Upper lobe of left lung (tissue), 4 donors: ENCODE measurements at regions not wholly inside any gene's neighbourhood (a gene's known extent, or its start where the extent isn't known, plus 50 kb on each side); places are given as distances from the start of the nearest gene placed in this dataset.

Experiments used
- POLR2AphosphoS5 ChIP-seq, 2 donors: sonication (generic); formaldehyde crosslinking; IDR thresholded peaks; one replicate each; pipeline ENCODE4 v1.5.1; 2017; ENCODE audit warnings: antibody characterized with exemption in 2 of 2
- TF ChIP-seq, protein P1 (sequence below), 6 experiments: fragments of 450-650 bp in 4 of 6; fragments of 200-600 bp in 2 of 6; sonication (generic) in 2 of 6; IDR thresholded peaks; one replicate each; pipeline ENCODE4 v1.5.1; 2016 to 2019; ENCODE audit warnings: antibody characterized with exemption in 6 of 6

DNA sequence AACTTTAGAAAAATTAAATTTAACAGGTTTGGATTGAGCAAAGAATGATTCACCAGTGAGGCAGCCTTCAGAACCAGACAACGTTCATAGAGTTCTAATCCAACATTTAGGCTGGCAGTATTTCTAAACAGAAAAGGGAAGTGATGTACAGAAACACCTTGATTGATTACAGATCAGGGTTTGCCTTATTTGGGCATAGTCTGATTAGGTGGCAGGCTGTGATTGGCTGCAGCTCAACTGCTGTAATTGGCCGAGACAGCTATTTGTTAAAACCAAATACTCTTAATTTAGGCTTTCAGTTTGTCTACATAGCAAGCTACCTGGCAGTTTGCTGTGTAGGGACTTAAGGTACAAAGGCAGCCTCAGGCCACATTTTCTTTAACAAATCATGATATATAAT lies 802.5 kb downstream of the IPMK start:
- TF ChIP-seq, protein P1, sequence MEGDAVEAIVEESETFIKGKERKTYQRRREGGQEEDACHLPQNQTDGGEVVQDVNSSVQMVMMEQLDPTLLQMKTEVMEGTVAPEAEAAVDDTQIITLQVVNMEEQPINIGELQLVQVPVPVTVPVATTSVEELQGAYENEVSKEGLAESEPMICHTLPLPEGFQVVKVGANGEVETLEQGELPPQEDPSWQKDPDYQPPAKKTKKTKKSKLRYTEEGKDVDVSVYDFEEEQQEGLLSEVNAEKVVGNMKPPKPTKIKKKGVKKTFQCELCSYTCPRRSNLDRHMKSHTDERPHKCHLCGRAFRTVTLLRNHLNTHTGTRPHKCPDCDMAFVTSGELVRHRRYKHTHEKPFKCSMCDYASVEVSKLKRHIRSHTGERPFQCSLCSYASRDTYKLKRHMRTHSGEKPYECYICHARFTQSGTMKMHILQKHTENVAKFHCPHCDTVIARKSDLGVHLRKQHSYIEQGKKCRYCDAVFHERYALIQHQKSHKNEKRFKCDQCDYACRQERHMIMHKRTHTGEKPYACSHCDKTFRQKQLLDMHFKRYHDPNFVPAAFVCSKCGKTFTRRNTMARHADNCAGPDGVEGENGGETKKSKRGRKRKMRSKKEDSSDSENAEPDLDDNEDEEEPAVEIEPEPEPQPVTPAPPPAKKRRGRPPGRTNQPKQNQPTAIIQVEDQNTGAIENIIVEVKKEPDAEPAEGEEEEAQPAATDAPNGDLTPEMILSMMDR (IDR thresholded peaks at IDR 0.05), result no peak
- TF ChIP-seq POLR2AphosphoS5 (IDR thresholded peaks at IDR 0.05), result no peak
